Spleen (tissue), 11 donors: ENCODE measurements at regions not wholly inside any gene's neighbourhood (a gene's known extent, or its start where the extent isn't known, plus 50 kb on each side); places are given as distances from the start of the nearest gene placed in this dataset.

ENCODE experiments used
- DNase-seq: peaks from one replicate; pipeline ENCODE4 v3.0.0-alpha.2; 2020
- H3K27ac ChIP-seq, 8 donors: fragments of 200-600 bp; sonication (generic) in 7 of 8; 1 replicate in 4 of 8; 2 replicates in 4 of 8; pipeline versions ENCODE4 v1.5.0 to v1.8.0; 2016 to 2021; ENCODE audit warnings: inconsistent platforms in 4 of 8, mild to moderate bottlenecking in 4 of 8, moderate library complexity in 1 of 8
- H3K27me3 ChIP-seq, 7 donors: fragments of 200-600 bp; sonication (generic) in 6 of 7; replicated peaks in 1 of 7; 1 replicate in 4 of 7; 2 replicates in 3 of 7; pipeline versions ENCODE4 v1.5.0 to v1.8.0; 2016 to 2021; ENCODE audit warnings: inconsistent platforms in 3 of 7, mild to moderate bottlenecking in 1 of 7
- H3K36me3 ChIP-seq, 6 donors: fragments of 200-600 bp; sonication (generic) in 5 of 6; 1 replicate in 4 of 6; 2 replicates in 2 of 6; pipeline versions ENCODE4 v1.5.0 to v1.8.0; 2016 to 2021; ENCODE audit warnings: inconsistent platforms in 2 of 6
- H3K4me1 ChIP-seq, 6 donors: fragments of 200-600 bp; sonication (generic) in 5 of 6; 1 replicate in 3 of 6; 2 replicates in 3 of 6; pipeline versions ENCODE4 v1.5.0 to v1.8.0; 2016 to 2021; ENCODE audit warnings: inconsistent platforms in 3 of 6
- H3K4me3 ChIP-seq, 8 donors: fragments of 200-600 bp; sonication (generic) in 7 of 8; 1 replicate in 4 of 8; 2 replicates in 4 of 8; pipeline versions ENCODE4 v1.5.0 to v1.8.0; 2016 to 2021; ENCODE audit warnings: inconsistent platforms in 4 of 8, mild to moderate bottlenecking in 4 of 8, moderate library complexity in 2 of 8
- H3K9me3 ChIP-seq, 8 donors: fragments of 200-600 bp; sonication (generic) in 7 of 8; 1 replicate in 4 of 8; 2 replicates in 4 of 8; pipeline versions ENCODE4 v1.5.0 to v1.8.0; 2016 to 2021; ENCODE audit warnings: inconsistent platforms in 4 of 8
- POLR2A ChIP-seq, 3 donors: fragments of 450-650 bp; IDR thresholded peaks; one replicate each; pipeline ENCODE4 v1.5.1; 2017; ENCODE audit warnings: antibody characterized with exemption in 3 of 3, mild to moderate bottlenecking in 1 of 3
- POLR2AphosphoS5 ChIP-seq, 3 donors: sonication (generic); formaldehyde crosslinking; IDR thresholded peaks; one replicate each; pipeline ENCODE4 v1.5.1; 2017; ENCODE audit warnings: antibody characterized with exemption in 3 of 3
- WGBS, 5 donors: extraction: QIAGEN DNeasy Blood & Tissue Kit in 3 of 5; methylation state at CpG; one replicate each; pipeline versions ENCODE4 v1.1.5 to v1.1.7; 2013 to 2018; 5-methylcytosine and 5-hydroxymethylcytosine counted together
- intact Hi-C: fragments of 100-400 bp; cut with DNase I; formaldehyde crosslinking; loops from one replicate; pipeline ENCODE4 v1.15.0; 2023; ENCODE audit warnings: low total_unique reads
- TF ChIP-seq, protein P1 (sequence below), 11 experiments: fragments of 200-600 bp in 7 of 11; fragments of 450-650 bp in 4 of 11; sonication (generic) in 4 of 11; IDR thresholded peaks in 8 of 11; conservative IDR thresholded peaks in 3 of 11; 1 replicate in 7 of 11; 2 replicates in 4 of 11; pipeline versions ENCODE4 v1.4.0 to v1.8.0; 2016 to 2021; ENCODE audit warnings: antibody characterized with exemption in 11 of 11, inconsistent platforms in 4 of 11, mild to moderate bottlenecking in 1 of 11
- donor health status: healthy with polysubstance abuse.
- donor health status: DM: no; HTN: no; CAD: no; lungs with moderate emphysema.
- donor health status: DM: no; HTN: no; CAD: no.
- donor health status: Bipolar disorder and iron deficiency.
- donor health status: healthy.
- donor health status: DM: no; HTN: no; CAD: no.
- donor health status: DM: yes; HTN: yes; CAD: no.

DNA sequence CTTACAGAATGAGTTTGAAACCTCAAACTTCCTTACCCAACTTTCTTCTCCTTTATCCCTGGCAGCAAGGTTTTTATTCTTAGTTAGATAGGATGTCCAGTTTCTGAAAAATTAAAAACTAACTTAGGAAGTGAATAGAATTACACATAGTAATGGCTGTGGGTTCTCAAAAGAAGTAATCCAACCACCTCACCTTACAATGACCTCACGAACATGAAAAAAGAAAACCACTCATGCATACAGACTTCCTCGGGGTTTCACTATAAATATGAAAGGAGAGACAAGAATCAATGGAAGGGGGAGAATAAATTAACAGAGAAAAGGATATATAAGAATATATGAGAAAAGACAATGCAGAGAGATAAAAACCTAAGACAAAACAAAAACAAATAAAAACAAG is 1044.3 kb upstream of the KLHL29 start:
- Histone ChIP-seq H3K4me1 (no peaks in the 10 kb centered on the region), H3K9me3 (no peaks in the 10 kb centered on the region), H3K4me3 (no peak overlapping the region), H3K27me3 (no peaks in the 10 kb centered on the region), H3K27ac (no peak overlapping the region), H3K36me3 (no peaks in the 10 kb centered on the region)
- 78 to 95% (median 90%) methylated on average over 2 of the region's 2 CpGs for WGBS, 5 donors
- TF ChIP-seq, protein P1, sequence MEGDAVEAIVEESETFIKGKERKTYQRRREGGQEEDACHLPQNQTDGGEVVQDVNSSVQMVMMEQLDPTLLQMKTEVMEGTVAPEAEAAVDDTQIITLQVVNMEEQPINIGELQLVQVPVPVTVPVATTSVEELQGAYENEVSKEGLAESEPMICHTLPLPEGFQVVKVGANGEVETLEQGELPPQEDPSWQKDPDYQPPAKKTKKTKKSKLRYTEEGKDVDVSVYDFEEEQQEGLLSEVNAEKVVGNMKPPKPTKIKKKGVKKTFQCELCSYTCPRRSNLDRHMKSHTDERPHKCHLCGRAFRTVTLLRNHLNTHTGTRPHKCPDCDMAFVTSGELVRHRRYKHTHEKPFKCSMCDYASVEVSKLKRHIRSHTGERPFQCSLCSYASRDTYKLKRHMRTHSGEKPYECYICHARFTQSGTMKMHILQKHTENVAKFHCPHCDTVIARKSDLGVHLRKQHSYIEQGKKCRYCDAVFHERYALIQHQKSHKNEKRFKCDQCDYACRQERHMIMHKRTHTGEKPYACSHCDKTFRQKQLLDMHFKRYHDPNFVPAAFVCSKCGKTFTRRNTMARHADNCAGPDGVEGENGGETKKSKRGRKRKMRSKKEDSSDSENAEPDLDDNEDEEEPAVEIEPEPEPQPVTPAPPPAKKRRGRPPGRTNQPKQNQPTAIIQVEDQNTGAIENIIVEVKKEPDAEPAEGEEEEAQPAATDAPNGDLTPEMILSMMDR (IDR thresholded peaks at IDR 0.05 in 8 of 11, conservative IDR thresholded peaks at IDR 0.05 in 3 of 11): no peak
- TF ChIP-seq POLR2A (IDR thresholded peaks at IDR 0.05) (no peak), POLR2AphosphoS5 (IDR thresholded peaks at IDR 0.05) (no peak)
- DNase-seq: no peak
- intact Hi-C loops: no loop called here

DNA sequence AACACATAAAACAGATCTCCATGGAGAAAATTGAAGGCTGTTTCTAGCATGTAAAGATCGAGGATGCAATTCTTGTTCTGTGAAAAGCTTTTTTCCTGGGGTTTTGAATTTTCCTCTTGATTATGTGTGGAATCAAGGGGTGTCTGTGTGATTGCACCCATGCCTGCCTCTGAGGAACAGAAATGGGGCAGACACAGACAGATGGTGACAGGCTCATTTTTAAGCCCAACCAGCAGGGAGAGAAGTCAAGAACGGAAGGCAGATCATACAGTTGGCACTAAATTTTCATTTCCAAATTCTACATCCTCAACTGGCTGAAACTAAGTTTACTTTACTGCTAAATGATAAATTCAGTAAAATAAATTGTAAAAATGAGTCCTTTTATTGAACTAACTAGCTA is 1037.7 kb upstream of the KLHL29 start:
- intact Hi-C loops: no loop called here
- TF ChIP-seq POLR2AphosphoS5 (IDR thresholded peaks at IDR 0.05) (no peak), POLR2A (IDR thresholded peaks at IDR 0.05) (no peak)
- TF ChIP-seq, protein P1 (IDR thresholded peaks at IDR 0.05 in 8 of 11, conservative IDR thresholded peaks at IDR 0.05 in 3 of 11): no peak
- Histone ChIP-seq H3K36me3 (no peaks in the 10 kb centered on the region), H3K27ac (no peak overlapping the region), H3K4me1 (no peaks in the 10 kb centered on the region), H3K27me3 (no peaks in the 10 kb centered on the region), H3K9me3 (no peaks in the 10 kb centered on the region), H3K4me3 (no peak overlapping the region)
- 77 to 93% (median 83%) methylated on average over 2 of the region's 2 CpGs for WGBS, 5 donors
- DNase-seq: no peak

DNA sequence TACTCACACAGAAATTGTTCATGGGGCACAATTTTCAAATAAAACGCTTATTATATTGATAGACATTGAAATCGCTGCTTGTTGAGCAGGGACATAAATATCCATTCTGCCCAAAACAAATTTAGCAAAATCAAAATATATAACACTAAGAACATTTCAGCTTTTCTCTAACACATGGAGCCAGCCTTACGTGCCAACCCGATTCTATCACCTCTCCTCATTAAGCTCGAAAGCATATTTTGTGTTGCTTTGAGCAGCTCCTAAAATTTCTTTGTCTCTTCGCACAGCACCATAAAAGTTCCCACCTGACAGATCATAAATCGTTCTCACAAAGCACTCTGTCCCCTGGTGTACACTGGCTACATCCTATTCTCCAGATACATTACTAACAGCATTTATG is 1034.4 kb upstream of the KLHL29 start:
- Histone ChIP-seq H3K27ac (no peak overlapping the region), H3K4me3 (no peak overlapping the region), H3K27me3 (peaks cover 0 to 5% (median 0%) of the 10 kb centered on the region in 7 donors), H3K9me3 (no peaks in the 10 kb centered on the region), H3K36me3 (no peaks in the 10 kb centered on the region), H3K4me1 (peaks cover 0 to 2% (median 0%) of the 10 kb centered on the region in 6 donors)
- intact Hi-C loops: no loop called here
- WGBS, 5 donors: 84 to 89% (median 85%) methylated on average over 7 of the region's 7 CpGs
- TF ChIP-seq, protein P1 (IDR thresholded peaks at IDR 0.05 in 8 of 11, conservative IDR thresholded peaks at IDR 0.05 in 3 of 11): no peak
- TF ChIP-seq POLR2A (IDR thresholded peaks at IDR 0.05): no peak
- no peak for TF ChIP-seq POLR2AphosphoS5 (IDR thresholded peaks at IDR 0.05)
- DNase-seq: no peak

DNA sequence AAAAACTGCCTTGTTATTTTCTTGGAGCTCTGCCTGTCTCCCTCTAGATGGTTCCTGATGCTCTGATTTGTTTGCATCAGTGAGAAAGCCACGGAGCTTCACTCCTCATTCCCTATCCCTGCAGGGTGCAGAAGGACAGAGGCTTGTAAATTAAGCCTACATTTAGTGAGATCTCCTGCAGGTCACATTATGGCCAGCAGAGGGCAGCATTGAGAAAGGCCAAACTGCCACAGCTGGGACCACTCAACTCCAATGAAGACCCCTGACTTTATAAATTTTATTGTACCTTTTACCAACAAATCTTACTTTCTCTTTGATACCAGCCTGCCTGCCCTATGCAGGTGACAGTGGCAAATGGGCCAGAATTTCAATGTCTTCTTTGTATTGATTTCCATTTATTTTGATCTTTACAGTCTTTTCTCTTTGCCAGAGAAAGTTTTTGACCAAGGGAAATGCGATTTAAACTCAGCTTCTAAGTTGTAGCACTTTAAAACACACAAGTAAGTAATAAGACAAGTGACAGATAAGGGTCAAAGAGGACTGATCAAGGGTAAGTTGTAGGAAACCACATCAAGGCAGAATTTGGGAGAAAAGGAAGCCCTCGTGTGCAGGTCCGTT is 1029.1 kb upstream of the KLHL29 start:
- TF ChIP-seq POLR2AphosphoS5 (IDR thresholded peaks at IDR 0.05): no peak
- TF ChIP-seq, protein P1 (IDR thresholded peaks at IDR 0.05 in 8 of 11, conservative IDR thresholded peaks at IDR 0.05 in 3 of 11): peak in 9 of 11 experiments; percentile 14 to 81 (median 70)
- no peak for TF ChIP-seq POLR2A (IDR thresholded peaks at IDR 0.05)
- H3K9me3 ChIP-seq: no peaks in the 10 kb centered on the region
- H3K4me1 ChIP-seq: peaks cover 0 to 4% (median 0%) of the 10 kb centered on the region in 6 donors
- H3K4me3 ChIP-seq: no peak overlapping the region
- no peak for DNase-seq
- peaks cover 0 to 5% (median 0%) of the 10 kb centered on the region in 7 donors for H3K27me3 ChIP-seq
- intact Hi-C loops: no loop called here
- H3K36me3 ChIP-seq: no peaks in the 10 kb centered on the region
- WGBS, 5 donors: 32 to 46% (median 35%) methylated on average over 4 of the region's 4 CpGs
- H3K27ac ChIP-seq: no peak overlapping the region
